Thyroid gland (tissue), 4 donors: ENCODE measurements at regions not wholly inside any gene's neighbourhood (a gene's known extent, or its start where the extent isn't known, plus 50 kb on each side); places are given as distances from the start of the nearest gene placed in this dataset.

Source experiments
- CTCF ChIP-seq, 6 experiments: fragments of 200-600 bp in 3 of 6; fragments of 450-650 bp in 3 of 6; sonication (generic) in 3 of 6; IDR thresholded peaks; one replicate each; pipeline ENCODE4 v1.5.1; 2016 to 2019; ENCODE audit warnings: antibody characterized with exemption in 6 of 6, mild to moderate bottlenecking in 2 of 6, inconsistent platforms in 1 of 6, moderate library complexity in 1 of 6
- POLR2A ChIP-seq, 2 donors: fragments of 450-650 bp; IDR thresholded peaks; one replicate each; pipeline ENCODE4 v1.6.1; 2017; ENCODE audit warnings: antibody characterized with exemption in 2 of 2, mild to moderate bottlenecking in 2 of 2, moderate library complexity in 1 of 2

- TF ChIP-seq POLR2A (IDR thresholded peaks at IDR 0.05), result no peak
- no peak for TF ChIP-seq CTCF (IDR thresholded peaks at IDR 0.05)
Measured at GRCh38 chr12:60114169-60114568, 518.3 kb downstream of the SLC16A7 start.
